ENCODE measurements at regions not wholly inside any gene's neighbourhood (a gene's known extent, or its start where the extent isn't known, plus 50 kb on each side); places are given as distances from the start of the nearest gene placed in this dataset.

- TF ChIP-seq CTCF (IDR thresholded peaks at IDR 0.05), result no peak
- TF ChIP-seq POLR2A (IDR thresholded peaks at IDR 0.05), result no peak
Observed at GRCh38 chr10:33706191-33706590, 371.7 kb upstream of the NRP1 start.

Measured in adrenal gland (tissue), 5 donors.